Endothelial cell of umbilical vein (primary cell): ENCODE measurements at regions not wholly inside any gene's neighbourhood (a gene's known extent, or its start where the extent isn't known, plus 50 kb on each side); places are given as distances from the start of the nearest gene placed in this dataset.

Source experiments
- BruUV-seq: library from RNA; stranded (reverse); fragments of 400-500 nt; replicated peaks from 2 replicates; lab custom pipeline; 2021; lab: Mats Ljungman, UMichigan
- CTCF ChIA-PET: fragments of 300-600, 350-600 bp; sonication (Branson Sonifier 250); formaldehyde crosslinking; loops from one replicate; lab custom pipeline; 2021; ENCODE audit warnings: antibody characterized with exemption, inconsistent platforms; lab: Charles Lee
- POLR2A ChIA-PET: fragments of 300-600, 350-600 bp; sonication (Branson Sonifier 250); formaldehyde crosslinking; loops from one replicate; lab custom pipeline; 2021; ENCODE audit warnings: antibody characterized with exemption, inconsistent platforms; lab: Charles Lee
- DNase-seq: peaks from one replicate; pipeline ENCODE4 v3.0.0-alpha.2; 2011; ENCODE audit warnings: low read depth, low spot score
- FAIRE-seq: peaks from 2 replicates; lab custom pipeline; 2011; peaks lifted over from hg19 to GRCh38; lab: Jason Lieb, UNC
- H2AFZ ChIP-seq: 2 replicates; pipeline ENCODE4 v1.6.0; 2012; ENCODE audit warnings: low read depth, low read length, control low read depth, inconsistent platforms
- H3K27ac ChIP-seq: 2 replicates; pipeline ENCODE4 v1.5.1; 2011; ENCODE audit warnings: low read depth, mild to moderate bottlenecking, control low read depth, low read length, moderate library complexity; ENCODE audit not compliant: insufficient read depth
- H3K27me3 ChIP-seq, 2 experiments: 2 replicates each; pipeline versions ENCODE4 v1.6.0 to v1.6.1; 2011; ENCODE audit warnings: low read length in 2 of 2, mixed read lengths in 1 of 2; ENCODE audit not compliant: control insufficient read depth in 2 of 2, insufficient read depth in 2 of 2
- H3K36me3 ChIP-seq, 2 experiments: 2 replicates in 1 of 2; 3 replicates in 1 of 2; pipeline ENCODE4 v1.5.1; 2011; ENCODE audit warnings: low read length in 2 of 2, mild to moderate bottlenecking in 1 of 2, moderate library complexity in 1 of 2; ENCODE audit not compliant: control insufficient read depth in 2 of 2, insufficient read depth in 2 of 2; ENCODE audit errors: extremely low read depth in 1 of 2
- H3K4me1 ChIP-seq: 3 replicates; pipeline ENCODE4 v1.5.1; 2011; ENCODE audit warnings: mild to moderate bottlenecking, low read length; ENCODE audit not compliant: control insufficient read depth, insufficient read depth; ENCODE audit errors: extremely low read depth
- H3K4me2 ChIP-seq: 2 replicates; pipeline ENCODE4 v1.6.1; 2011; ENCODE audit warnings: low read length, control low read depth, mixed read lengths; ENCODE audit not compliant: insufficient read depth
- H3K4me3 ChIP-seq, 3 experiments: fragments of 200-600 bp in 1 of 3; sonication (generic), shearing (Covaris generic) in 1 of 3; replicated peaks in 1 of 3; 2 replicates each; pipeline ENCODE4 v1.5.1; 2011 to 2016; ENCODE audit warnings: control low read depth in 3 of 3, low read length in 3 of 3, mild to moderate bottlenecking in 2 of 3, inconsistent platforms in 1 of 3, low read depth in 1 of 3, moderate library complexity in 1 of 3; ENCODE audit not compliant: insufficient read depth in 1 of 3
- H3K79me2 ChIP-seq: 2 replicates; pipeline ENCODE4 v1.6.0; 2012; ENCODE audit warnings: low read length, inconsistent platforms; ENCODE audit not compliant: control insufficient read depth, insufficient read depth
- H3K9ac ChIP-seq: replicated peaks from 2 replicates; pipeline ENCODE3; 2011; ENCODE audit warnings: low read length, control low read depth; ENCODE audit not compliant: insufficient read depth; ENCODE audit errors: extremely low read depth
- H3K9me1 ChIP-seq: replicated peaks from 3 replicates; pipeline ENCODE4 v1.6.0; 2011; ENCODE audit warnings: mild to moderate bottlenecking, low read length; ENCODE audit not compliant: control insufficient read depth, insufficient read depth; ENCODE audit errors: extremely low read depth
- H3K9me3 ChIP-seq: replicated peaks from 2 replicates; pipeline ENCODE4 v1.5.1; 2012; ENCODE audit warnings: low read length, inconsistent platforms; ENCODE audit not compliant: control insufficient read depth, insufficient read depth
- H4K20me1 ChIP-seq: replicated peaks from 2 replicates; pipeline ENCODE3; 2011; ENCODE audit warnings: mild to moderate bottlenecking, low read length; ENCODE audit not compliant: control insufficient read depth, insufficient read depth; ENCODE audit errors: extremely low read depth
- EZH2 ChIP-seq: IDR thresholded peaks from 2 replicates; pipeline ENCODE4 v1.6.1; 2012; ENCODE audit warnings: borderline replicate concordance, low read depth, mild to moderate bottlenecking, moderate library complexity, low read length, inconsistent platforms; ENCODE audit not compliant: severe bottlenecking
- FOS ChIP-seq: IDR thresholded peaks from 2 replicates; pipeline ENCODE4 v1.6.1; 2011; ENCODE audit warnings: mild to moderate bottlenecking, low read length, moderate library complexity, borderline replicate concordance; ENCODE audit not compliant: insufficient read depth
- GATA2 ChIP-seq: IDR thresholded peaks from 2 replicates; pipeline ENCODE4 v1.7.0; 2011; ENCODE audit warnings: low read depth, mild to moderate bottlenecking, moderate library complexity, mixed read lengths, low read length; ENCODE audit not compliant: insufficient read length, insufficient read depth
- JUN ChIP-seq: IDR thresholded peaks from 2 replicates; pipeline ENCODE4 v1.6.1; 2011; ENCODE audit warnings: borderline replicate concordance, low read depth; ENCODE audit not compliant: insufficient read length, insufficient read depth
- MYC ChIP-seq: IDR thresholded peaks from one replicate; pipeline ENCODE4 v1.6.1; 2011; ENCODE audit warnings: mild to moderate bottlenecking, low read depth, low read length
- POLR2A ChIP-seq: IDR thresholded peaks from 2 replicates; pipeline ENCODE4 v1.6.1; 2012; ENCODE audit warnings: low read depth, mild to moderate bottlenecking, control low read depth, low read length
- POLR2AphosphoS5 ChIP-seq: IDR thresholded peaks from 2 replicates; pipeline ENCODE4 v1.6.1; 2012; ENCODE audit warnings: low read depth, mild to moderate bottlenecking, control low read depth, low read length, moderate library complexity; ENCODE audit not compliant: insufficient read depth
- dilution Hi-C: fragments of 300-500 bp; cut with MboI; formaldehyde crosslinking; loops from one replicate; pipeline ENCODE4 v1.15.0; 2019; ENCODE audit warnings: low sequenced_read_pairs; ENCODE audit not compliant: extremely low pct_ligation_motif_present
- intact Hi-C: fragments of 100-400 bp; cut with micrococcal nuclease; formaldehyde crosslinking; loops from one replicate; pipeline ENCODE4 v1.10.0; 2022
- TF ChIP-seq, protein P1 (sequence below), 2 donors: IDR thresholded peaks; 1 replicate in 1 of 2; 2 replicates in 1 of 2; pipeline ENCODE4 v1.5.1; 2011; ENCODE audit warnings: low read length in 2 of 2, mild to moderate bottlenecking in 2 of 2, moderate library complexity in 2 of 2, control low read depth in 1 of 2, inconsistent platforms in 1 of 2, low read depth in 1 of 2; ENCODE audit not compliant: insufficient read depth in 1 of 2; ENCODE audit errors: extremely low read depth in 1 of 2
- TF ChIP-seq, protein P2 (sequence below): IDR thresholded peaks from 2 replicates; pipeline ENCODE4 v1.6.1; 2011; ENCODE audit not compliant: insufficient read depth, insufficient read length

DNA sequence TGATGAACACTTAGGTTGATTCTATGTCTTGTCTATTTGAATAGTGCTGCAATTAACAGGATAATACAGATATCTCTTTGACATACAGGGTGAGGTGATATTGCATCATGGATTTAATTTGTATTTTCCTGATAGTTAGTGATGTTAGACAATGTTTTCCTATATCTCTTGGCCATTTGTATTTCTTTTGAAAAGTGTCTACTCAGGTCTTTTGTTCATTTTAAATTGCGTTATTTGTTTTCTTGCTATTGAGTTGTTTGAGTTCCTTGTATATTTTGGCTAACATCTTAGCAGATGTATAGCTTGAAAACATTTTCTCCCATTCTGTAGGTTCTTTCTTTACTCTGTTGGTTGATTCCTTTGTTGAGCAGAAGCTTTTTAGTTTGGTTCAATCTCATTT is 460.6 kb downstream of the CCDC91 start:
- no peak for FAIRE-seq
- H3K27me3 ChIP-seq: no peaks in the 10 kb centered on the region
- DNase-seq: no peak
- H2AFZ ChIP-seq: no peak overlapping the region
- H3K79me2 ChIP-seq: no peaks in the 10 kb centered on the region
- H3K4me1 ChIP-seq: no peaks in the 10 kb centered on the region
- no TSS peak for BruUV-seq
- no peak overlapping the region for H3K4me2 ChIP-seq
- no peak overlapping the region for H3K4me3 ChIP-seq
- ChIA-PET CTCF (no interaction called here), POLR2A (no interaction called here)
- H3K27ac ChIP-seq: no peak overlapping the region
- TF ChIP-seq POLR2AphosphoS5 (no peak), GATA2 (no peak), MYC (no peak), EZH2 (no peak), FOS (no peak), JUN (no peak), POLR2A (no peak)
- TF ChIP-seq, protein P1, sequence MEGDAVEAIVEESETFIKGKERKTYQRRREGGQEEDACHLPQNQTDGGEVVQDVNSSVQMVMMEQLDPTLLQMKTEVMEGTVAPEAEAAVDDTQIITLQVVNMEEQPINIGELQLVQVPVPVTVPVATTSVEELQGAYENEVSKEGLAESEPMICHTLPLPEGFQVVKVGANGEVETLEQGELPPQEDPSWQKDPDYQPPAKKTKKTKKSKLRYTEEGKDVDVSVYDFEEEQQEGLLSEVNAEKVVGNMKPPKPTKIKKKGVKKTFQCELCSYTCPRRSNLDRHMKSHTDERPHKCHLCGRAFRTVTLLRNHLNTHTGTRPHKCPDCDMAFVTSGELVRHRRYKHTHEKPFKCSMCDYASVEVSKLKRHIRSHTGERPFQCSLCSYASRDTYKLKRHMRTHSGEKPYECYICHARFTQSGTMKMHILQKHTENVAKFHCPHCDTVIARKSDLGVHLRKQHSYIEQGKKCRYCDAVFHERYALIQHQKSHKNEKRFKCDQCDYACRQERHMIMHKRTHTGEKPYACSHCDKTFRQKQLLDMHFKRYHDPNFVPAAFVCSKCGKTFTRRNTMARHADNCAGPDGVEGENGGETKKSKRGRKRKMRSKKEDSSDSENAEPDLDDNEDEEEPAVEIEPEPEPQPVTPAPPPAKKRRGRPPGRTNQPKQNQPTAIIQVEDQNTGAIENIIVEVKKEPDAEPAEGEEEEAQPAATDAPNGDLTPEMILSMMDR (IDR thresholded peaks at IDR 0.05; ENCODE audit: extremely low read depth in 1 of 2, insufficient read depth in 1 of 2, low read depth in 1 of 2, low read length in 2 of 2): no peak
- TF ChIP-seq, protein P2, sequence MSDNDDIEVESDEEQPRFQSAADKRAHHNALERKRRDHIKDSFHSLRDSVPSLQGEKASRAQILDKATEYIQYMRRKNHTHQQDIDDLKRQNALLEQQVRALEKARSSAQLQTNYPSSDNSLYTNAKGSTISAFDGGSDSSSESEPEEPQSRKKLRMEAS: no peak
- peaks cover 2% of the 10 kb centered on the region for H3K9me1 ChIP-seq
- dilution Hi-C loops (no loop called here), intact Hi-C loops (no loop called here)
- H4K20me1 ChIP-seq: no peaks in the 10 kb centered on the region
- H3K9ac ChIP-seq: no peak overlapping the region
- H3K9me3 ChIP-seq: no peaks in the 10 kb centered on the region
- H3K36me3 ChIP-seq: no peaks in the 10 kb centered on the region
